H1 (cell line): ENCODE measurements at regions not wholly inside any gene's neighbourhood (a gene's known extent, or its start where the extent isn't known, plus 50 kb on each side); places are given as distances from the start of the nearest gene placed in this dataset.
A peak's percentile ranks its signal among the peaks of the same experiment; 100 is the strongest.

Experiments
- CTCF ChIA-PET: fragments of 300-600 bp; sonication (Branson Sonifier 250); formaldehyde crosslinking; loops from one replicate; lab custom pipeline; 2021; ENCODE audit not compliant: partially characterized antibody; lab: Charles Lee
- POLR2A ChIA-PET: fragments of 300-600 bp; sonication (Branson Sonifier 250); formaldehyde crosslinking; loops from one replicate; lab custom pipeline; 2021; ENCODE audit warnings: inconsistent platforms; ENCODE audit not compliant: partially characterized antibody; lab: Charles Lee
- DNase-seq, 2 experiments: peaks; one replicate each; pipeline versions ENCODE4 v3.0.0 to v3.0.0-alpha.2; 2010 to 2022; ENCODE audit warnings: low spot score in 2 of 2, low read depth in 1 of 2, mixed read lengths in 1 of 2
- FAIRE-seq: peaks from 2 replicates; lab custom pipeline; 2011; peaks lifted over from hg19 to GRCh38; lab: Jason Lieb, UNC
- H2AFZ ChIP-seq: 2 replicates; pipeline ENCODE4 v1.8.1; 2012; ENCODE audit warnings: low read length, inconsistent platforms
- H2AK5ac ChIP-seq: 2 replicates; pipeline ENCODE4 v1.6.1; 2013; ENCODE audit warnings: low read depth, low read length
- H2BK120ac ChIP-seq: replicated peaks from 2 replicates; pipeline ENCODE3; 2013; ENCODE audit warnings: low read depth, low read length, inconsistent platforms
- H2BK12ac ChIP-seq: 2 replicates; pipeline ENCODE4 v1.6.1; 2013; ENCODE audit warnings: low read depth, low read length
- H2BK15ac ChIP-seq: 2 replicates; pipeline ENCODE4 v1.6.1; 2013; ENCODE audit warnings: low read length
- H2BK20ac ChIP-seq: 2 replicates; pipeline ENCODE4 v1.6.1; 2013; ENCODE audit warnings: low read length
- H2BK5ac ChIP-seq: 2 replicates; pipeline ENCODE4 v1.6.1; 2013; ENCODE audit warnings: low read depth, low read length
- H3K14ac ChIP-seq: 2 replicates; pipeline ENCODE4 v1.6.1; 2013; ENCODE audit warnings: inconsistent platforms; ENCODE audit not compliant: insufficient read length
- H3K18ac ChIP-seq: 2 replicates; pipeline ENCODE4 v1.6.1; 2013; ENCODE audit warnings: low read length; ENCODE audit errors: extremely low read depth
- H3K23ac ChIP-seq: 2 replicates; pipeline ENCODE4 v1.6.1; 2013; ENCODE audit warnings: inconsistent platforms; ENCODE audit not compliant: insufficient read length
- H3K23me2 ChIP-seq: 2 replicates; pipeline ENCODE4 v1.6.1; 2013; ENCODE audit warnings: low read depth, low read length
- H3K27ac ChIP-seq: 2 replicates; pipeline ENCODE4 v1.6.1; 2011; ENCODE audit warnings: low read depth, low read length, inconsistent platforms
- H3K27me3 ChIP-seq, 4 experiments: replicated peaks in 1 of 4; 1 replicate in 1 of 4; 2 replicates in 3 of 4; pipeline versions ENCODE4 v1.6.1 to v1.8.1; 2011 to 2013; ENCODE audit warnings: low read length in 3 of 4, mild to moderate bottlenecking in 3 of 4, inconsistent platforms in 2 of 4, mixed read lengths in 2 of 4, moderate library complexity in 1 of 4; ENCODE audit not compliant: control insufficient read depth in 3 of 4, insufficient read depth in 3 of 4; ENCODE audit errors: extremely low read depth in 1 of 4
- H3K36me3 ChIP-seq, 4 experiments: 2 replicates each; pipeline versions ENCODE4 v1.6.1 to v1.8.1; 2011 to 2013; ENCODE audit warnings: mild to moderate bottlenecking in 4 of 4, low read length in 3 of 4, moderate library complexity in 2 of 4, control low read depth in 1 of 4, inconsistent platforms in 1 of 4; ENCODE audit not compliant: insufficient read depth in 4 of 4, control insufficient read depth in 2 of 4
- H3K4ac ChIP-seq: replicated peaks from 2 replicates; pipeline ENCODE3; 2013; ENCODE audit warnings: low read length, low read depth, mixed read lengths, inconsistent platforms; ENCODE audit not compliant: insufficient read length
- H3K4me1 ChIP-seq, 4 experiments: replicated peaks in 1 of 4; 1 replicate in 1 of 4; 2 replicates in 3 of 4; pipeline versions ENCODE4 v1.6.1 to v1.8.1; 2011 to 2013; ENCODE audit warnings: low read length in 3 of 4, inconsistent platforms in 2 of 4, mixed read lengths in 1 of 4; ENCODE audit not compliant: insufficient read depth in 4 of 4, control insufficient read depth in 3 of 4
- H3K4me2 ChIP-seq, 2 experiments: 2 replicates each; pipeline versions ENCODE4 v1.6.1 to v1.8.1; 2011 to 2013; ENCODE audit warnings: low read depth in 2 of 2, low read length in 2 of 2, control low read depth in 1 of 2, inconsistent platforms in 1 of 2, mild to moderate bottlenecking in 1 of 2; ENCODE audit not compliant: insufficient read depth in 1 of 2
- H3K4me3 ChIP-seq, 4 experiments: fragments of 200-600, 300-600 bp in 1 of 4; sonication (generic), shearing (Covaris generic), sonication (Bioruptor Twin) in 1 of 4; 2 replicates each; pipeline versions ENCODE4 v1.5.1 to v1.8.1; 2011 to 2016; ENCODE audit warnings: low read length in 4 of 4, low read depth in 3 of 4, control low read depth in 2 of 4, inconsistent platforms in 2 of 4, mild to moderate bottlenecking in 2 of 4, mixed read lengths in 1 of 4, moderate library complexity in 1 of 4; ENCODE audit not compliant: insufficient read depth in 2 of 4; ENCODE audit errors: extremely low read depth in 1 of 4
- H3K56ac ChIP-seq: replicated peaks from 2 replicates; pipeline ENCODE3; 2013; ENCODE audit warnings: low read depth, mild to moderate bottlenecking, mixed read lengths, low read length, inconsistent platforms; ENCODE audit not compliant: insufficient read length
- H3K79me1 ChIP-seq: 2 replicates; pipeline ENCODE4 v1.6.1; 2013; ENCODE audit warnings: low read depth, low read length, control low read depth
- H3K79me2 ChIP-seq, 2 experiments: 2 replicates each; pipeline versions ENCODE4 v1.6.1 to v1.8.1; 2012 to 2013; ENCODE audit warnings: low read length in 2 of 2, mild to moderate bottlenecking in 2 of 2, inconsistent platforms in 1 of 2; ENCODE audit not compliant: insufficient read depth in 2 of 2, control insufficient read depth in 1 of 2
- H3K9ac ChIP-seq, 4 experiments: replicated peaks in 1 of 4; 1 replicate in 1 of 4; 2 replicates in 3 of 4; pipeline versions ENCODE4 v1.6.1 to v1.8.1; 2011 to 2013; ENCODE audit warnings: low read depth in 3 of 4, low read length in 3 of 4, control low read depth in 2 of 4, mild to moderate bottlenecking in 2 of 4, moderate library complexity in 2 of 4, inconsistent platforms in 1 of 4; ENCODE audit errors: extremely low read depth in 1 of 4
- H3K9me3 ChIP-seq, 2 experiments: 2 replicates each; pipeline versions ENCODE4 v1.6.1 to v1.8.1; 2012 to 2013; ENCODE audit warnings: mild to moderate bottlenecking in 2 of 2, moderate library complexity in 2 of 2, control low read depth in 1 of 2, inconsistent platforms in 1 of 2, low read depth in 1 of 2, low read length in 1 of 2, mixed read lengths in 1 of 2; ENCODE audit not compliant: insufficient read depth in 2 of 2
- H4K20me1 ChIP-seq, 2 experiments: replicated peaks in 1 of 2; 2 replicates each; pipeline versions ENCODE3 to v1.8.1; 2011 to 2013; ENCODE audit warnings: inconsistent platforms in 2 of 2, low read length in 2 of 2, mild to moderate bottlenecking in 1 of 2; ENCODE audit not compliant: insufficient read depth in 2 of 2, control insufficient read depth in 1 of 2
- H4K5ac ChIP-seq: 2 replicates; pipeline ENCODE4 v1.6.1; 2013; ENCODE audit warnings: low read length, low read depth, mixed read lengths, inconsistent platforms; ENCODE audit not compliant: insufficient read length
- H4K8ac ChIP-seq: 2 replicates; pipeline ENCODE4 v1.8.0; 2013; ENCODE audit warnings: mild to moderate bottlenecking, moderate library complexity, low read length, inconsistent platforms; ENCODE audit not compliant: insufficient read depth; ENCODE audit errors: extremely low read depth
- H4K91ac ChIP-seq: replicated peaks from 2 replicates; pipeline ENCODE3; 2013; ENCODE audit warnings: low read length, mixed read lengths, inconsistent platforms; ENCODE audit not compliant: insufficient read length
- ATF3 ChIP-seq: IDR thresholded peaks from 2 replicates; pipeline ENCODE4 v1.6.1; 2011; ENCODE audit warnings: low read depth, mild to moderate bottlenecking, low read length; ENCODE audit not compliant: insufficient read depth
- BRCA1 ChIP-seq: IDR thresholded peaks from 2 replicates; pipeline ENCODE4 v1.6.1; 2012; ENCODE audit warnings: low read depth, low read length, improper control_type of control experiment
- CBX5 ChIP-seq: fragments of 300-800, 300-1000 bp; sonication (generic); IDR thresholded peaks from 2 replicates; pipeline ENCODE4 v1.7.1; 2016; ENCODE audit warnings: antibody characterized with exemption, low read length, low read depth
- CTBP2 ChIP-seq: IDR thresholded peaks from 2 replicates; pipeline ENCODE4 v1.7.0; 2011; ENCODE audit warnings: borderline replicate concordance, mild to moderate bottlenecking, moderate library complexity, mixed read lengths, low read length; ENCODE audit not compliant: insufficient read depth, insufficient read length
- EP300 ChIP-seq, 2 experiments: IDR thresholded peaks; 1 replicate in 1 of 2; 2 replicates in 1 of 2; pipeline ENCODE4 v1.6.1; 2011 to 2012; ENCODE audit warnings: low read depth in 2 of 2, low read length in 2 of 2, mild to moderate bottlenecking in 2 of 2, borderline replicate concordance in 1 of 2, inconsistent platforms in 1 of 2, moderate library complexity in 1 of 2
- EZH2 ChIP-seq: fragments of 200-600 bp; sonication (generic); IDR thresholded peaks from 2 replicates; pipeline ENCODE4 v1.7.1; 2012; ENCODE audit warnings: low read depth, mild to moderate bottlenecking, moderate library complexity, low read length, inconsistent platforms; ENCODE audit not compliant: severe bottlenecking
- KDM1A ChIP-seq: fragments of 200-600, 300-600 bp; sonication (generic); IDR thresholded peaks from 2 replicates; pipeline ENCODE4 v1.7.1; 2016; ENCODE audit warnings: mild to moderate bottlenecking, low read length, borderline replicate concordance
- MAX ChIP-seq: IDR thresholded peaks from 2 replicates; pipeline ENCODE4 v1.6.1; 2012; ENCODE audit warnings: inconsistent platforms
- NANOG ChIP-seq: IDR thresholded peaks from 2 replicates; pipeline ENCODE4 v1.6.1; 2011; ENCODE audit warnings: low read length, low read depth, mild to moderate bottlenecking, inconsistent platforms; ENCODE audit not compliant: insufficient read depth, poor library complexity, severe bottlenecking
- POLR2AphosphoS5 ChIP-seq: IDR thresholded peaks from 2 replicates; pipeline ENCODE4 v1.6.1; 2011; ENCODE audit warnings: low read depth, low read length
- RNF2 ChIP-seq: fragments of 200-900, 300-1000 bp; sonication (generic); IDR thresholded peaks from 2 replicates; pipeline ENCODE4 v1.7.1; 2016; ENCODE audit warnings: borderline replicate concordance, low read depth, mild to moderate bottlenecking, antibody characterized with exemption, low read length; ENCODE audit not compliant: poor library complexity, severe bottlenecking; ENCODE audit errors: missing control alignments
- SIRT6 ChIP-seq: IDR thresholded peaks from one replicate; pipeline ENCODE4 v1.7.1; 2012; ENCODE audit warnings: low read length, inconsistent platforms
- ZNF274 ChIP-seq: IDR thresholded peaks from 2 replicates; pipeline ENCODE4 v1.7.0; 2012; ENCODE audit warnings: low read length, borderline replicate concordance; ENCODE audit errors: extremely low read depth
- WGBS, 2 experiments: shearing (Covaris generic) in 1 of 2; methylation state at CpG; one replicate each; pipeline versions ENCODE4 v1.1.6 to v1.1.7; 2013 to 2015; ENCODE audit warnings: low lambda C conversion rate in 2 of 2, mixed read lengths in 2 of 2, inconsistent platforms in 1 of 2, low coverage in 1 of 2, missing lambda C conversion rate in 1 of 2; ENCODE audit not compliant: insufficient replicate concordance in 2 of 2, insufficient coverage in 1 of 2, insufficient read length in 1 of 2; ENCODE audit errors: extremely low coverage in 1 of 2, missing lambda C conversion rate in 1 of 2; 5-methylcytosine and 5-hydroxymethylcytosine counted together

- Histone ChIP-seq H3K79me2 (no peaks in the 10 kb centered on the region), H2BK5ac (no peak overlapping the region), H3K9me3 (no peaks in the 10 kb centered on the region), H4K91ac (no peak overlapping the region), H2AFZ (peak overlapping the region; percentile 0; the same call in 1 of the 2 replicates), H3K14ac (no peak overlapping the region), H3K4me3 (no peak overlapping the region), H3K18ac (no peak overlapping the region), H2BK15ac (no peak overlapping the region), H2AK5ac (no peak overlapping the region), H3K27me3 (no peaks in the 10 kb centered on the region), H2BK12ac (no peak overlapping the region), H4K8ac (no peak overlapping the region), H3K36me3 (no peaks in the 10 kb centered on the region), H3K4me1 (no peaks in the 10 kb centered on the region), H3K79me1 (no peaks in the 10 kb centered on the region), H3K4me2 (no peak overlapping the region), H4K20me1 (no peaks in the 10 kb centered on the region), H3K23me2 (no peaks in the 10 kb centered on the region), H3K27ac (no peak overlapping the region), H4K5ac (no peak overlapping the region), H2BK120ac (no peak overlapping the region), H2BK20ac (no peak overlapping the region), H3K23ac (no peak overlapping the region), H3K56ac (no peak overlapping the region), H3K4ac (no peak overlapping the region), H3K9ac (no peak overlapping the region)
- no peak for FAIRE-seq
- ChIA-PET POLR2A (no interaction called here), CTCF (interaction anchor here (8.1 kb wide), 1 partner anchor 9 kb away, joined by 48 read pairs; no protein-coding TSS in a partner anchor)
- no peak for DNase-seq
- WGBS, 2 experiments = 86% methylated on average over 4 of the region's 4 CpGs; no CpG with 5 or more reads in 1 of the 2 experiments
- TF ChIP-seq ZNF274 (no peak), POLR2AphosphoS5 (no peak), RNF2 (no peak), EZH2 (no peak), CTBP2 (no peak), ATF3 (no peak), NANOG (no peak), CBX5 (no peak), BRCA1 (no peak), KDM1A (no peak), EP300 (IDR thresholded peaks at IDR 0.05; ENCODE audit: borderline replicate concordance in 1 of 2, low read depth in 2 of 2, low read length in 2 of 2) (no peak), SIRT6 (no peak), MAX (no peak)
Measured at GRCh38 chr2:181188605-181189004, 208.2 kb downstream of the UBE2E3 start.
